WTC11 (cell line): ENCODE measurements at regions not wholly inside any gene's neighbourhood (a gene's known extent, or its start where the extent isn't known, plus 50 kb on each side); places are given as distances from the start of the nearest gene placed in this dataset.

Experiments
- ELF4 ChIP-seq: sonication (generic); formaldehyde crosslinking; IDR thresholded peaks from 2 replicates; pipeline ENCODE4 v1.8.1; 2022; ENCODE audit warnings: low read depth, mild to moderate bottlenecking, moderate library complexity, missing genetic modification reagents
- FOXK1 ChIP-seq: sonication (generic); formaldehyde crosslinking; IDR thresholded peaks from 2 replicates; pipeline ENCODE4 v1.8.0; 2022; ENCODE audit warnings: mild to moderate bottlenecking, moderate library complexity, missing genetic modification reagents
- JAZF1 ChIP-seq: fragments of 250-450 bp; sonication (Bioruptor Pico); IDR thresholded peaks from 2 replicates; pipeline ENCODE4 v1.9.0; 2021; ENCODE audit warnings: moderate library complexity, mild to moderate bottlenecking, inconsistent platforms
- NR3C1 ChIP-seq: sonication (generic); formaldehyde crosslinking; conservative IDR thresholded peaks from 2 replicates; pipeline ENCODE4 v1.8.1; 2023; ENCODE audit warnings: low read depth, mild to moderate bottlenecking, missing genetic modification reagents
- OVOL2 ChIP-seq: fragments of 250-450 bp; sonication (Bioruptor Pico); IDR thresholded peaks from 2 replicates; pipeline ENCODE4 v1.9.0; 2021; ENCODE audit warnings: mild to moderate bottlenecking, borderline replicate concordance
- USF1 ChIP-seq: sonication (generic); formaldehyde crosslinking; IDR thresholded peaks from 2 replicates; pipeline ENCODE4 v1.8.0; 2022; ENCODE audit warnings: mild to moderate bottlenecking, missing genetic modification reagents
- ZNF317 ChIP-seq: sonication (generic); formaldehyde crosslinking; IDR thresholded peaks from 2 replicates; pipeline ENCODE4 v1.8.1; 2023; ENCODE audit warnings: low read depth, mild to moderate bottlenecking, moderate library complexity, missing genetic modification reagents, borderline replicate concordance
- ZNF423 ChIP-seq: fragments of 250-450 bp; sonication (Bioruptor Pico); IDR thresholded peaks from 2 replicates; pipeline ENCODE4 v2.1.2; 2022; ENCODE audit warnings: mild to moderate bottlenecking, moderate library complexity
- ZNF512 ChIP-seq: sonication (generic); formaldehyde crosslinking; IDR thresholded peaks from 2 replicates; pipeline ENCODE4 v1.8.1; 2022; ENCODE audit warnings: missing genetic modification reagents, borderline replicate concordance
- TF ChIP-seq, protein P1 (sequence below): fragments of 200-600 bp; IDR thresholded peaks from 2 replicates; pipeline ENCODE4 v1.8.0; 2022; ENCODE audit warnings: antibody characterized with exemption
- TF ChIP-seq, protein P2 (sequence below): sonication (generic); formaldehyde crosslinking; IDR thresholded peaks from 2 replicates; pipeline ENCODE4 v1.8.0; 2022; ENCODE audit warnings: mild to moderate bottlenecking, missing genetic modification reagents

GRCh38 chr18:38534073-38534472 lies 968.5 kb upstream of the CELF4 start:
- TF ChIP-seq USF1 (CRISPR knock-in tag) = no peak
- TF ChIP-seq, protein P1, sequence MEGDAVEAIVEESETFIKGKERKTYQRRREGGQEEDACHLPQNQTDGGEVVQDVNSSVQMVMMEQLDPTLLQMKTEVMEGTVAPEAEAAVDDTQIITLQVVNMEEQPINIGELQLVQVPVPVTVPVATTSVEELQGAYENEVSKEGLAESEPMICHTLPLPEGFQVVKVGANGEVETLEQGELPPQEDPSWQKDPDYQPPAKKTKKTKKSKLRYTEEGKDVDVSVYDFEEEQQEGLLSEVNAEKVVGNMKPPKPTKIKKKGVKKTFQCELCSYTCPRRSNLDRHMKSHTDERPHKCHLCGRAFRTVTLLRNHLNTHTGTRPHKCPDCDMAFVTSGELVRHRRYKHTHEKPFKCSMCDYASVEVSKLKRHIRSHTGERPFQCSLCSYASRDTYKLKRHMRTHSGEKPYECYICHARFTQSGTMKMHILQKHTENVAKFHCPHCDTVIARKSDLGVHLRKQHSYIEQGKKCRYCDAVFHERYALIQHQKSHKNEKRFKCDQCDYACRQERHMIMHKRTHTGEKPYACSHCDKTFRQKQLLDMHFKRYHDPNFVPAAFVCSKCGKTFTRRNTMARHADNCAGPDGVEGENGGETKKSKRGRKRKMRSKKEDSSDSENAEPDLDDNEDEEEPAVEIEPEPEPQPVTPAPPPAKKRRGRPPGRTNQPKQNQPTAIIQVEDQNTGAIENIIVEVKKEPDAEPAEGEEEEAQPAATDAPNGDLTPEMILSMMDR = no peak
- TF ChIP-seq OVOL2 (CRISPR knock-in tag) = no peak
- TF ChIP-seq ZNF317 = no peak
- no peak for TF ChIP-seq NR3C1 (CRISPR knock-in tag)
- TF ChIP-seq, protein P2, sequence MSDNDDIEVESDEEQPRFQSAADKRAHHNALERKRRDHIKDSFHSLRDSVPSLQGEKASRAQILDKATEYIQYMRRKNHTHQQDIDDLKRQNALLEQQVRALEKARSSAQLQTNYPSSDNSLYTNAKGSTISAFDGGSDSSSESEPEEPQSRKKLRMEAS (CRISPR knock-in tag) = no peak
- TF ChIP-seq ELF4 (CRISPR knock-in tag) = no peak
- no peak for TF ChIP-seq FOXK1 (CRISPR knock-in tag)
- TF ChIP-seq ZNF512 (CRISPR knock-in tag) = no peak
- TF ChIP-seq ZNF423 (CRISPR knock-in tag) = no peak
- TF ChIP-seq JAZF1 (CRISPR knock-in tag) = no peak
